ENCODE measurements at regions not wholly inside any gene's neighbourhood (a gene's known extent, or its start where the extent isn't known, plus 50 kb on each side); places are given as distances from the start of the nearest gene placed in this dataset.
A peak's percentile ranks its signal among the peaks of the same experiment; 100 is the strongest.

- no peak for DNase-seq
Measured at GRCh38 chr22:45094825-45095224, 68.9 kb upstream of the NUP50 start.

- DNase-seq = peak; percentile 36 to 46
Measured at GRCh38 chr22:45096256-45096907, 67.3 kb upstream of the NUP50 start.

- DNase-seq = no peak
Measured at GRCh38 chr22:45097061-45097460, 66.7 kb upstream of the NUP50 start.

GRCh38 chr22:45098056-45098455 lies 65.7 kb upstream of the NUP50 start:
- no peak for DNase-seq

- no peak for DNase-seq
Measured at GRCh38 chr22:45099961-45100360, 63.8 kb upstream of the NUP50 start.

GRCh38 chr22:45101515-45102227 lies 62.1 kb upstream of the NUP50 start:
- DNase-seq = no peak

- DNase-seq = no peak
Measured at GRCh38 chr22:45102896-45103420, 60.8 kb upstream of the NUP50 start.

GRCh38 chr22:45103756-45104155 lies 60.0 kb upstream of the NUP50 start:
- no peak for DNase-seq

GRCh38 chr22:45104313-45104712 lies 59.4 kb upstream of the NUP50 start:
- no peak for DNase-seq

GRCh38 chr22:45105281-45105702 lies 58.4 kb upstream of the NUP50 start:
- no peak for DNase-seq

- no peak for DNase-seq
Measured at GRCh38 chr22:45107671-45108070, 56.1 kb upstream of the NUP50 start.

GRCh38 chr22:45112136-45112879 lies 51.4 kb upstream of the NUP50 start:
- DNase-seq = no peak
